Activated CD4-positive, alpha-beta T cell treated with anti-CD3 and anti-CD28 coated beads, Interleukin-2, amount 10 ng/mL, durations not matched to agents 24 days and 14 days (primary cell): ENCODE measurements at regions not wholly inside any gene's neighbourhood (a gene's known extent, or its start where the extent isn't known, plus 50 kb on each side); places are given as distances from the start of the nearest gene placed in this dataset.

ENCODE experiments used
- DNase-seq: peaks from one replicate; pipeline ENCODE4 v3.0.0; 2022
- H3K27ac Mint-ChIP-seq: one replicate; pipeline ENCODE4 v1.8.0; 2022; ENCODE audit warnings: mild to moderate bottlenecking, mixed read lengths
- H3K27me3 Mint-ChIP-seq: one replicate; pipeline ENCODE4 v1.8.0; 2022; ENCODE audit warnings: mixed read lengths
- H3K36me3 Mint-ChIP-seq: one replicate; pipeline ENCODE4 v1.8.0; 2022; ENCODE audit warnings: low read depth, mild to moderate bottlenecking, mixed read lengths
- H3K4me1 Mint-ChIP-seq: one replicate; pipeline ENCODE4 v1.8.0; 2021; ENCODE audit warnings: mixed read lengths
- H3K4me3 Mint-ChIP-seq: one replicate; pipeline ENCODE4 v1.8.0; 2022; ENCODE audit warnings: mild to moderate bottlenecking, moderate library complexity, mixed read lengths
- H3K9me3 Mint-ChIP-seq: one replicate; pipeline ENCODE4 v1.8.0; 2021; ENCODE audit warnings: mixed read lengths
- intact Hi-C: fragments of 100-400 bp; cut with micrococcal nuclease; formaldehyde crosslinking; loops from one replicate; pipeline ENCODE4 v1.15.1; 2023

DNA sequence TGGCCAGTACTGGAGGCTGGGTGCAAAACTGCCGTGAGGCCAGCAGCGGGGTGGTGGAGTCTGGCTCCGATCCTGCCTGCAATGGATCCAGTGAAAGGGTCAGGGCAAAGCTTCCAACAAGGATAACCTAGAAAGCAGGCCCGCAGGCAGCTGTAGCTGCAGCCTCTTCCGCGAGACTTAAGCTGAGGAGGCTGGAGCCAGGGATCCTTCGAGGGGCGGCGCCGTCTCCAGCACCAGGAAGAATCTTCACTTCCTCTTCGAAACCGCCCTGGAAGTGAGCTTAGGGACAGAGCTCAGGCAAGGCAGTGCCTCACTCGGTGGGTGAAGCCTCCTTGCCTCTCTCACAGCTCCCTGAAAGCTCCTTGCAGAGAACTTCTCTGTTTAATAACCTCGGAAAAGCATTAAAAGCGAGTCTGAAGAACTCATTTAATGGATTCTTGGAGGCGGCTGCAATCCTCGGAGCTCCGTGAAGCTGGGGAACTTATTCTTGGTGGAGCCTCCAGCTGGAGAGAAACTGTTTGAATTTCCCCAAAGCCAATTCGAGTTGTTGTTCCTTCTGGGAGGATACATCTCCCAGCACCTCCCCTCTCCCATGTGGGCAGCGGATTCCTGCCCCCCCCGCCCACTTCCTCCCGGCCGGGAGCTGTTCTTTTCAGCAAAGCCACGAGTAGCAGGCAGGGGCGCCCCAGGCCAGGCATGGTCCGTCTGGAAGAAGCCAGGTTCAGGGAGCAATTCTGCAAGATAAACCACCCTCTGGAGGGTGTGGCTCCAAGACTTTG lies 169.9 kb downstream of the CTTN start:
- Mint-ChIP-seq H3K36me3 (no peaks in the 10 kb centered on the region), H3K4me1 (no peaks in the 10 kb centered on the region), H3K4me3 (no peak overlapping the region), H3K27me3 (peaks cover 9% of the 10 kb centered on the region), H3K27ac (no peak overlapping the region), H3K9me3 (no peaks in the 10 kb centered on the region)
- intact Hi-C loops = no loop called here
- no peak for DNase-seq

DNA sequence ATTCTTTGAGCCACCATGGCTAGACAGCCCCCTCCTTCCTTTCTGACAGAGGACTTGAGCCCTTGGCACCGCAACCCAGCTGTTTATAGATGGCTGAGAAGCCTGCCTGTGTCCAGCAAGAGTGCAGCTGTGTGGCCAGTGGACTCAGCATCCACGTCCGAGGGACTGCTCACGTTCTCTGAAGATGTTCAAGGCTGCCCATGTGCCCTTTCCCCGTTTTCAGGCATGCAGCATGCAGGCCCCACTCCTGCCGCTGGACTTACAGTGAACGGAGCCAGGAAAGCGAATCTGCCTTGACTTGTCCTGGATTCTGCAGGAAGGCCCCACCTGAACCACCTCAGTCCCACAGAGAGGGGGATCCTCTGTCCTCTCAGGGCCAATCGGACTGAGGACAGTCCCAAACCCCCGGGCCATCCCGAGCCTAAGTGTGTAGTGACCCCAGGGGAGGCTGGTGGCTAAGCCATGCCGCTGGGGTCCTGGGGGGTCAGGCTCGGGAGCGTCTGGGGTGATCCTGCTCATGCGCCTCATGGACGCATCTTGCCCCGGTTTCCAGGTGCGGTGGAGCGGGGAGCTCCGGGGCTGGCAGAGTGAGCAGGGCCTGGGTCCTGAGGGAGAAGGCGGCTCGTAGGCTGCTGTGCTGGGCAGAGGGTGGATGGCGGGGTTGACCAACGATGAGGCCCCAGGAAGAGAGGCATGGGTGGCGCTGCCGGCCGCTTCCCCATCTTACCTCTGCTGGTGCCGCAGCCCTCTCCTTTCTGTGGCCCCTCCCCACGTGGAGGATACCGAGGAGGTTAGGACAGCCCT lies 170.7 kb downstream of the CTTN start:
- Mint-ChIP-seq H3K4me3 (no peak overlapping the region), H3K27ac (no peak overlapping the region), H3K4me1 (no peaks in the 10 kb centered on the region), H3K27me3 (peaks cover 9% of the 10 kb centered on the region), H3K9me3 (no peaks in the 10 kb centered on the region), H3K36me3 (no peaks in the 10 kb centered on the region)
- no peak for DNase-seq
- intact Hi-C loops = no loop called here

DNA sequence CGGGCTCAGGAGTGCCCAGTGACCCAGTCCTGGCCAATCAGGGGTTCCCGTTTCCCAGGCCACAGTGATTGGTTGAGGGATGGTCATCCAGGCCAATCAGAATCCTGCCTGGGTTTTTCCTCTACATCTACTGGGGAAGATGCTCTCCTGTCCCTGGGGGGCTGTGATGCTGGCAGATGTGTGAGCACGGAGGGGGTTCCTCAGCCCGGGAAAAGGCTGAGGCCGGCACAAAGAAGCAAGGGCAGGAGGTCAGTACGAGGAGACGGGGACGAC lies 171.2 kb downstream of the CTTN start:
- intact Hi-C loops = no loop called here
- no peak overlapping the region for H3K27ac Mint-ChIP-seq
- H3K4me3 Mint-ChIP-seq = no peak overlapping the region
- H3K9me3 Mint-ChIP-seq = no peaks in the 10 kb centered on the region
- peaks cover 9% of the 10 kb centered on the region for H3K27me3 Mint-ChIP-seq
- no peaks in the 10 kb centered on the region for H3K4me1 Mint-ChIP-seq
- no peak for DNase-seq
- no peaks in the 10 kb centered on the region for H3K36me3 Mint-ChIP-seq

DNA sequence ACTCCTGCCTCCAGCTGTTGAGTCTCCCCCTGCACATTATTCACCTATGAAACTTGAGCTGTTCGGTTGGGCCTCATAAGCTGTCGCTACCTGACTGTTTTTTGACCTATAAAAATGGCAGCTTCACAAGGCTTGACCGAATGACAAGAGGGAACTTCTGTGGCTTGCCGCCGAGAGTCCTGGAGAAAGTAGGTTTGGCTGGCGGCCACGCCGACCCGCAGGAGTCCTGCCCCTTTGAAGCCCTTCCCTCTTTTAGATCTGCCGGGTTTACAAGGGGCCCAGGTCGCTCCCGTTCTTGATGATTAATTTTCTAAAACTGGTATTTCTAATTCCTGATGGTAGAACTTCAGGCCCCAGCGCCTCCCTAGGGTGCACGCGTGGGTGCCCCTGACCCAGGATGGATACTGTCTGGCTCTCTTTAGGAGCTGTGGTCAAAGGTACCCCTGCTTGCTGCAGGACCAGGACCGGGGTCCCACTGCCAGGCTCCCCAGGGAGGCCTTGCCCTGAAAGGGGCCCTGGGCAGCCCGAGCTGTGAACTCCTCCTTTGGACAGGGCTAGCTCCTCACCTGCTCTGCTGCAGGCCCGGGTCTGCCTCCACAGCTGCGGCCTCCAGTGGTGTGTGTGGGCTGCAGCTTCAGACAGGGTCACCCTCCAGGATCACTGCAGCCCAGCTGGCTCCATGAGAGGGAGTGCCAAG lies 171.8 kb downstream of the CTTN start:
- Mint-ChIP-seq H3K4me1 (no peaks in the 10 kb centered on the region), H3K27ac (no peak overlapping the region), H3K4me3 (no peak overlapping the region), H3K27me3 (peaks cover 9% of the 10 kb centered on the region), H3K36me3 (no peaks in the 10 kb centered on the region), H3K9me3 (no peaks in the 10 kb centered on the region)
- intact Hi-C loops = no loop called here
- no peak for DNase-seq

DNA sequence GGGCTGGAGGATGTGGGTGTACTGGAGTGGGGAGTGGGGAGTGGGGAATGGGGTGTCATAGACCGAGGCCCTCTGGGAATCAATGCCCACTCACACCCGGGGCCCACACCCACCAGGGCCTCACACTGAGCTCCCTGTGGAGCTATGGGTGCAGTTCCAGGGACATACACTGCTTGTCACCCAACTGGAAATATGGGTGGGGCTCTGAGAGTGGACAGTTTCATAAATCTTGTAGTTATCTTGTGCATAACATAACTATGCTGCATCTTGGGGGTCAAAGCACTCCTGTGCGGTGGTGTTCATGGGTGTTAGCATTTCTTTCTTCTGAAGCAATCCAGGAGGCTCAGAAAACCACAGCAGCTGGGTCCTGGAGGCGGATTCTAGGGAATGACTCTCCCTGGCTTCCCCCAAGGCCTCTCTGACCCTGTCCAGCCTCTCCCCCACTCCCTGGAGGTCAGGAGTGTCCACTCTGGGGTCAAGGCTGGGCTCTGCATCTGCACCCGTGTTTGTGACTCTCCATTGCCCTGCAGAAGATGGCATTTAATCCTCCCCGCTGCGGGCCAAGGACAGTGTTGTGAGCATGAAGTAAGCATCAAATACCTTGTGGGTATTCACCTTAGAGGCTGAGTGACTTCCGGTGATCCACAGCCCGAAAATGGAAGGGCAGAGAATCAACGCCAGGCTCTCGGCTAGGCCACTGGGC lies 172.5 kb downstream of the CTTN start:
- Mint-ChIP-seq H3K9me3 (no peaks in the 10 kb centered on the region), H3K4me3 (no peak overlapping the region), H3K4me1 (no peaks in the 10 kb centered on the region), H3K27me3 (peaks cover 9% of the 10 kb centered on the region), H3K27ac (no peak overlapping the region), H3K36me3 (no peaks in the 10 kb centered on the region)
- no peak for DNase-seq
- intact Hi-C loops = no loop called here

DNA sequence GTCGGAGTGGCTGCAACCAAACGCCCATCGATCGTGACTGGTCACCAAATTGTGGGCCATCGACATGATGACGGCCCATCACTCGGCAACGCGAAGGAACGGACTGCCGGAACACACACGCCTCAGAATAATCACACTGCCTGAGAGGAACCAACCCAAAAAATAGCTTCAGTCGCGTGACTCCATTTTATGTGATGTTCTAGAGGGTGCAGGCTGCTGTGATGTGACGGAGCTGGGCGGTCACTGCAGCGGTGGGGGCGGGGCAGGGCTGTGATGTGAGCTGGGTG lies 174.6 kb downstream of the CTTN start:
- Mint-ChIP-seq H3K9me3 (no peaks in the 10 kb centered on the region), H3K4me3 (no peak overlapping the region), H3K27ac (no peak overlapping the region), H3K36me3 (no peaks in the 10 kb centered on the region), H3K27me3 (no peaks in the 10 kb centered on the region), H3K4me1 (no peaks in the 10 kb centered on the region)
- DNase-seq = no peak
- intact Hi-C loops = no loop called here

DNA sequence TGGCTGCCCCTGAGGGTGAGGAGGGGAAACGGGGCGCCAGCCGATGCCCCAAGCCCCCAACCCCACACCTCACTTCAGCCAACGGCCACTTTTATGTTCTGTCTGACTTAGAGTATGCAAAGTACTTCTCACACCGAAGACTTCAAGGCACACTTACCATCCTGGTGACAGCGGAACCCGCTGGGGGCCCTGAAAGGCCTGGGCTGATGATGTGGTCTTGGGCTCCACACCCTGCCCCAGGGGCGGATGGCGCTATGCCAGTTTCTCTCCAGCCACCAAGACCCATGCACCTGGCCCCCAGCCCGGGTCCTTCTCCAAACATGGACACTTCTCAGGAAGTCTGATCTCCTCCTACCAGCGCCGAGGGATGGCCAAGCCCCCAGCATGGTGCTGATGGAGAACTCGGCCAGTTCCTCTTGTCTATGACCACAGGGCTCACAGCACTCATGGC lies 175.4 kb downstream of the CTTN start:
- H3K27me3 Mint-ChIP-seq = no peaks in the 10 kb centered on the region

DNA sequence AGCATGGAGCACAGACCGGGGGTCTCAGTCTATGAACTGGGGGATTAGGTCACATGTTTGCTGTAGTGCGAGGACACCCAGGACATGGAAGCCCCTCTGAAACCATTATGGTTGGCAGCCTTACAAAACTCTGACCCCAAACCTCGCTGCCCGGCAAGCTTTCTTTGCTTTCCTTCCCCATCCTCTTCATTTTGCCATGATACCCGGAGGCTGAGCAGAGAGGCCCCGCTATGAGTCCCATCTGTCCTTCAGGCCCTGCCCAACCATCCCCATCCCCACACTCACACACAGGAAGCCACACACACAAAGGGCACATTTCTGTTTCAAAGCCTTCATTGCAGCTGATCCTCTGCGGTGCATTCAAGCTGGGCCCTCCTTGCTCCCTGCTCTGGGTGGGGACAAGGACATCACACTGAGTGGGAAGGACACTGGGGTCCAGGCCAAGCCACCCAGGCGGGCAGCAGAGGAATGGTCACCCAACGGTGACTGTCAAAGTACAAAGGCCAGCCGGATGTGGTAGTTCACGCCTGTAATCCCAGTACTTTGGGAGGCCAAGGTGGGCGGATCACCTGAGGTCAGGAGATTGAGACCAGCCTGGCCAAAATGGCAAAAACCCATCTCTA lies 176.5 kb downstream of the CTTN start:
- no peak for DNase-seq
- no peak overlapping the region for H3K4me3 Mint-ChIP-seq
- H3K4me1 Mint-ChIP-seq = no peaks in the 10 kb centered on the region
- H3K27me3 Mint-ChIP-seq = no peaks in the 10 kb centered on the region
- intact Hi-C loops = no loop called here
- no peaks in the 10 kb centered on the region for H3K9me3 Mint-ChIP-seq
- H3K27ac Mint-ChIP-seq = no peak overlapping the region
- no peaks in the 10 kb centered on the region for H3K36me3 Mint-ChIP-seq

More for the DNA sequence above, 175.4 kb downstream of the CTTN start:
- no peak overlapping the region for H3K4me3 Mint-ChIP-seq
- H3K4me1 Mint-ChIP-seq = no peaks in the 10 kb centered on the region
- no peak overlapping the region for H3K27ac Mint-ChIP-seq
- no peak for DNase-seq
- intact Hi-C loops = no loop called here
- no peaks in the 10 kb centered on the region for H3K36me3 Mint-ChIP-seq
- no peaks in the 10 kb centered on the region for H3K9me3 Mint-ChIP-seq

DNA sequence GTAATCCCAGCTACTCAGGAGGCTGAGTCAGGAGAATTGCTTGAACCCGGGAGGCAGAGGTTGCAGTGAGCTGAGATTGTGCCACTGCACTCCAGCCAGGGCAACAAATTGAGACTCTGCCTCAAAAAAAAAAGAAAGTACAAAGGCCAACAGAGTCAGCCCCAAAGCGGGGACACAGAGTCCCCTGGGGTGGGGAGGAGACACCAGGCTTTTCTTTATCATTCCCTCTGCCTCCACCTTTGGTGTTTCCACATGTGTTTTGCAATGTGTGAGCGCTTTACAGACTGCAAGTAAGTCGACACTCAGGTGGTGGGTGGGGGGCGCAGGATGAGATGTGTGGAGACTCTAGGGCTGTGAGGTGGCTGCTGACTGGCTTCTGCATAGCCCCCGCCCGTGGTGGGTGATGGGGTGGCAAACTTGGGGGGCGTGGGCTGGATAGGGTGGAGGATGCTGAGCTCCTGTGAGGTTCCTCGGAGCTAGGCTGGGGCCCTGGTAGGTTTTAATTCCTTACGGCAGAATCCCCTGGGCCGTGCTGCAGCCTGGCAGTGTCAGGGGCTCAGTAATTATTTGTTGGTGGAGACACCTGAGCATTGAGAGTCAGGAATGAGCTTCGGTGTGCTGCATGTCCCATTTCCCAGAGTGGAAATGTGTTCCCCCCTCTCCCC lies 177.2 kb downstream of the CTTN start:
- DNase-seq = no peak
- H3K27me3 Mint-ChIP-seq = no peaks in the 10 kb centered on the region
- H3K27ac Mint-ChIP-seq = no peak overlapping the region
- intact Hi-C loops = no loop called here
- no peak overlapping the region for H3K4me3 Mint-ChIP-seq
- H3K9me3 Mint-ChIP-seq = no peaks in the 10 kb centered on the region
- no peaks in the 10 kb centered on the region for H3K4me1 Mint-ChIP-seq
- no peaks in the 10 kb centered on the region for H3K36me3 Mint-ChIP-seq

DNA sequence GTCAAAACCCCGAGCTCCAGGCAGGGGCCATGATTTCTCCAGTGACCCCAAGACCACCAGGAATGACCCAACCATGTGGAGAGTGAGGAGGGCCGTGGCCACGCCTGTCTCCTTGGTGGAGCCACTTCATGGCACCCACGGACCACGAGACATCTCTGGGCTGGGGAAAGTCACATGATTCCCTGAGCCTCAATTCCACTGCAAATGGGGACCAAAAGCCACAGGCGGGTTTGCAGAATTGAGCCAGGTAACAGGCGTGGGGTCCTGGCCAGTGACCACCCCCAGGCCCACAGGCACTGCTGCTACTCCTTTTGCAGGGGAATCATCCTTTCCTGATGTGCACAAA lies 178.9 kb downstream of the CTTN start:
- H3K27me3 Mint-ChIP-seq = no peaks in the 10 kb centered on the region
- intact Hi-C loops = no loop called here

DNA sequence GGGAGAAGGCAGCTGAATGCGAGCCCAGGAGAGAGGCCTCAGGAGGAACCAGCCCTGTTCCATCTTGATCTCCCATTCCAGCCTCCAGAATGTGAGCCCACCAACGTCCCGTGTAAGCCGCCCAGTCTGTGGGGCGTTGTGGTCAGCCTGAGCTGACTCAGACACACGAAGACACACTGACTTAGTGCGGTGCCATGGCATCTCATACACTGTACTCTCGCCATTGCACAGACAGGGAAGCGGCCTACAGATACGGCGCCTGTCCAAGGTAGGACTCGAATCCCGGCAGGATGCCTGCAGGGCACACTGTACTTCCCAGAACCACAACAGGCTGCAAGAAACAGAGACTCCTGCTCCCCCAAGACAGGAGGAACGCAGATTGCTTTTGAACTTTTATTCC lies 179.6 kb downstream of the CTTN start:
- Mint-ChIP-seq H3K4me3 (no peak overlapping the region), H3K27ac (no peak overlapping the region), H3K27me3 (no peaks in the 10 kb centered on the region), H3K4me1 (no peaks in the 10 kb centered on the region), H3K9me3 (no peaks in the 10 kb centered on the region), H3K36me3 (no peaks in the 10 kb centered on the region)
- intact Hi-C loops = no loop called here
- no peak for DNase-seq

More for the DNA sequence above, 178.9 kb downstream of the CTTN start:
- H3K4me3 Mint-ChIP-seq = no peak overlapping the region
- no peaks in the 10 kb centered on the region for H3K4me1 Mint-ChIP-seq
- H3K9me3 Mint-ChIP-seq = no peaks in the 10 kb centered on the region
- no peak for DNase-seq
- no peak overlapping the region for H3K27ac Mint-ChIP-seq
- H3K36me3 Mint-ChIP-seq = no peaks in the 10 kb centered on the region

DNA sequence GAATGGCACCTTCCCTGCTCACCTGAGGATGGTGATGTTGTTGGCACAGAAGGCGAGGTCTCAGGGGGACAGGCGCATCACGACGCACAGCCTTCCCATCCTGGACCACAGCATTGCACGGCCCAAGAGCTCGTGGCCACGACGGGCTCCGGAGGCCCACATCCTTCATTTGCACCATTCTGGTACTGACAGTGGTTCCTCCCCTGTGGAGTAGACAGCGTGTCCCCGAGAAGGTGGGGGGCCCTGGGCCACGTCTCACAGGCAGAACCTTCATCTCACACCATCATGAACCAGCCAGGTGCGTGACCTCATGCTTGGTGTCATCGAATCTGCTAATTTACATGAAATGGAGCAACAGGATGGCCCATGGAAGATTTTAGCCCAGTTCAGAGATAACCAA lies 180.0 kb downstream of the CTTN start:
- no peaks in the 10 kb centered on the region for H3K9me3 Mint-ChIP-seq
- H3K27me3 Mint-ChIP-seq = no peaks in the 10 kb centered on the region
- intact Hi-C loops = no loop called here
- no peak for DNase-seq
- no peak overlapping the region for H3K27ac Mint-ChIP-seq
- no peak overlapping the region for H3K4me3 Mint-ChIP-seq
- no peaks in the 10 kb centered on the region for H3K36me3 Mint-ChIP-seq
- H3K4me1 Mint-ChIP-seq = no peaks in the 10 kb centered on the region

DNA sequence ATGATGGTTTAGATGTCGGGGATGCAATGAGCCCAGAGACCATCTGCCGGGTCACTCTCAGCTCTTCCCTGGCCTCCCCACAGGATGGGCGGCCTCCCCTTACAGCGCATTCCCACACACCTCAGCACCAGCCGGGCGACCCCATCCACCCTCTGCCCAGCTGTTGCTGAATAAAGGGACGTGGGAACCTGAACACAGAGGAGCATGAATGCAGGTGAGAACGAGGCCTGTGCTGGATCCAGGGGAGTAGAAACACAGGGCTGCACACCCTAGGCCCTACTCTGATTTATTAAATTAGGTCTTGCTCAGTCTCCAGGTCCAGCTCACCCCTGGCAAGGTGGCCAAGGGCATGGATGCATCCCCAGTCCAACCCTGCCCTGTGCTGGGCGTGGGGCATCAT lies 180.5 kb downstream of the CTTN start:
- no peaks in the 10 kb centered on the region for H3K36me3 Mint-ChIP-seq
- H3K9me3 Mint-ChIP-seq = no peaks in the 10 kb centered on the region
- no peak overlapping the region for H3K27ac Mint-ChIP-seq
- H3K27me3 Mint-ChIP-seq = no peaks in the 10 kb centered on the region
- H3K4me1 Mint-ChIP-seq = no peaks in the 10 kb centered on the region
- no peak overlapping the region for H3K4me3 Mint-ChIP-seq
- intact Hi-C loops = no loop called here
- DNase-seq = no peak
